HAP-1 (cell line): ENCODE measurements at regions not wholly inside any gene's neighbourhood (a gene's known extent, or its start where the extent isn't known, plus 50 kb on each side); places are given as distances from the start of the nearest gene placed in this dataset.

ENCODE experiments used
- DNase-seq, 2 experiments: peaks; one replicate each; pipeline ENCODE4 v3.0.0-alpha.2; 2016 to 2020; ENCODE audit warnings: low spot score in 2 of 2
- H3K27me3 ChIP-seq: fragments of 250-450 bp; sonication (Bioruptor Pico); 2 replicates; pipeline ENCODE4 v1.5.1; 2020; ENCODE audit warnings: low read depth, mild to moderate bottlenecking, moderate library complexity
- H3K36me3 ChIP-seq: fragments of 250-450 bp; sonication (Bioruptor Pico); replicated peaks from 2 replicates; pipeline ENCODE4 v1.5.1; 2020; ENCODE audit warnings: mild to moderate bottlenecking
- H3K4me1 ChIP-seq: fragments of 250-450 bp; sonication (Bioruptor Pico); 2 replicates; pipeline ENCODE4 v1.5.1; 2020; ENCODE audit warnings: mild to moderate bottlenecking
- H3K4me3 ChIP-seq: fragments of 250-450 bp; sonication (Bioruptor Pico); 2 replicates; pipeline ENCODE4 v1.5.1; 2020; ENCODE audit warnings: mild to moderate bottlenecking, moderate library complexity
- H3K9me3 ChIP-seq: fragments of 250-450 bp; sonication (Bioruptor Pico); 2 replicates; pipeline ENCODE4 v1.5.1; 2020; ENCODE audit warnings: mild to moderate bottlenecking, moderate library complexity
- in situ Hi-C: fragments of 300-500 bp; cut with MboI; formaldehyde crosslinking; loops from 3 replicates; pipeline ENCODE4 v1.14.3; 2020; ENCODE audit warnings: low sequenced_read_pairs, inconsistent platforms, mixed read lengths

GRCh38 chr2:173419506-173419905, 64.8 kb downstream of the CDCA7 start:
- DNase-seq = no peak
- H3K9me3 ChIP-seq = no peaks in the 10 kb centered on the region
- H3K4me1 ChIP-seq = no peaks in the 10 kb centered on the region
- no peaks in the 10 kb centered on the region for H3K36me3 ChIP-seq
- H3K4me3 ChIP-seq = no peak overlapping the region
- no peaks in the 10 kb centered on the region for H3K27me3 ChIP-seq
- in situ Hi-C loops = no loop called here

GRCh38 chr2:173424886-173425285, 70.2 kb downstream of the CDCA7 start:
- DNase-seq = no peak
- Histone ChIP-seq H3K4me1 (no peaks in the 10 kb centered on the region), H3K27me3 (no peaks in the 10 kb centered on the region), H3K9me3 (no peaks in the 10 kb centered on the region), H3K4me3 (no peak overlapping the region), H3K36me3 (no peaks in the 10 kb centered on the region)
- in situ Hi-C loops = no loop called here

- Histone ChIP-seq H3K4me3 (no peak overlapping the region), H3K9me3 (no peaks in the 10 kb centered on the region), H3K27me3 (no peaks in the 10 kb centered on the region), H3K36me3 (no peaks in the 10 kb centered on the region), H3K4me1 (no peaks in the 10 kb centered on the region)
- in situ Hi-C loops = no loop called here
- no peak for DNase-seq
These were observed 73.4 kb downstream of the CDCA7 start for GRCh38 chr2:173427887-173428668.

- Histone ChIP-seq H3K4me1 (no peaks in the 10 kb centered on the region), H3K27me3 (no peaks in the 10 kb centered on the region), H3K9me3 (no peaks in the 10 kb centered on the region), H3K36me3 (no peaks in the 10 kb centered on the region), H3K4me3 (no peak overlapping the region)
- in situ Hi-C loops = no loop called here
- DNase-seq = no peak
These were observed 76.5 kb downstream of the CDCA7 start for GRCh38 chr2:173431191-173431590.

GRCh38 chr2:173432049-173432754, 77.5 kb downstream of the CDCA7 start:
- no peaks in the 10 kb centered on the region for H3K36me3 ChIP-seq
- in situ Hi-C loops = no loop called here
- no peaks in the 10 kb centered on the region for H3K9me3 ChIP-seq
- H3K4me3 ChIP-seq = no peak overlapping the region
- DNase-seq = no peak
- H3K27me3 ChIP-seq = no peaks in the 10 kb centered on the region
- no peaks in the 10 kb centered on the region for H3K4me1 ChIP-seq

- Histone ChIP-seq H3K9me3 (no peaks in the 10 kb centered on the region), H3K36me3 (no peaks in the 10 kb centered on the region), H3K27me3 (no peaks in the 10 kb centered on the region), H3K4me3 (no peak overlapping the region), H3K4me1 (no peaks in the 10 kb centered on the region)
- in situ Hi-C loops = no loop called here
- no peak for DNase-seq
These were observed 80.3 kb downstream of the CDCA7 start for GRCh38 chr2:173434762-173435569.

GRCh38 chr2:173435574-173435973, 80.9 kb downstream of the CDCA7 start:
- H3K27me3 ChIP-seq = no peaks in the 10 kb centered on the region
- no peaks in the 10 kb centered on the region for H3K4me1 ChIP-seq
- H3K9me3 ChIP-seq = no peaks in the 10 kb centered on the region
- DNase-seq = no peak
- H3K4me3 ChIP-seq = no peak overlapping the region
- in situ Hi-C loops = no loop called here
- no peaks in the 10 kb centered on the region for H3K36me3 ChIP-seq

- in situ Hi-C loops = no loop called here
- DNase-seq = no peak
- H3K9me3 ChIP-seq = no peaks in the 10 kb centered on the region
These were observed 81.4 kb downstream of the CDCA7 start for GRCh38 chr2:173436088-173436487.

GRCh38 chr2:173441222-173441621, 86.5 kb downstream of the CDCA7 start:
- in situ Hi-C loops = no loop called here
- Histone ChIP-seq H3K27me3 (no peaks in the 10 kb centered on the region), H3K4me1 (no peaks in the 10 kb centered on the region), H3K9me3 (no peaks in the 10 kb centered on the region), H3K36me3 (no peaks in the 10 kb centered on the region), H3K4me3 (no peak overlapping the region)
- DNase-seq = no peak

More at GRCh38 chr2:173436088-173436487, 81.4 kb downstream of the CDCA7 start:
- H3K4me3 ChIP-seq = no peak overlapping the region
- no peaks in the 10 kb centered on the region for H3K27me3 ChIP-seq
- no peaks in the 10 kb centered on the region for H3K36me3 ChIP-seq
- H3K4me1 ChIP-seq = no peaks in the 10 kb centered on the region

- no peaks in the 10 kb centered on the region for H3K27me3 ChIP-seq
- H3K4me3 ChIP-seq = no peak overlapping the region
- in situ Hi-C loops = no loop called here
- no peak for DNase-seq
- no peaks in the 10 kb centered on the region for H3K36me3 ChIP-seq
- no peaks in the 10 kb centered on the region for H3K4me1 ChIP-seq
- no peaks in the 10 kb centered on the region for H3K9me3 ChIP-seq
These were observed 87.9 kb downstream of the CDCA7 start for GRCh38 chr2:173442542-173442941.

GRCh38 chr2:173446722-173447121, 92.0 kb downstream of the CDCA7 start:
- in situ Hi-C loops = loop anchor here (5.0 kb wide), 1 partner anchor 44 kb away; no protein-coding TSS in a partner anchor
- no peak overlapping the region for H3K4me3 ChIP-seq
- no peak for DNase-seq

GRCh38 chr2:173448938-173449471, 94.3 kb downstream of the CDCA7 start:
- in situ Hi-C loops = loop anchor here (5.0 kb wide), 1 partner anchor 47 kb away; no protein-coding TSS in a partner anchor
- H3K4me1 ChIP-seq = peaks cover 33% of the 10 kb centered on the region
- no peaks in the 10 kb centered on the region for H3K36me3 ChIP-seq
- H3K9me3 ChIP-seq = no peaks in the 10 kb centered on the region
- peak; percentile 90 to 97 for DNase-seq
- no peaks in the 10 kb centered on the region for H3K27me3 ChIP-seq
- peak overlapping the region; percentile 11 for H3K4me3 ChIP-seq

More at GRCh38 chr2:173446722-173447121, 92.0 kb downstream of the CDCA7 start:
- no peaks in the 10 kb centered on the region for H3K9me3 ChIP-seq
- H3K27me3 ChIP-seq = no peaks in the 10 kb centered on the region
- H3K36me3 ChIP-seq = no peaks in the 10 kb centered on the region
- peaks cover 13% of the 10 kb centered on the region for H3K4me1 ChIP-seq

- peaks cover 33% of the 10 kb centered on the region for H3K4me1 ChIP-seq
- in situ Hi-C loops = no loop called here
- no peaks in the 10 kb centered on the region for H3K9me3 ChIP-seq
- H3K4me3 ChIP-seq = no peak overlapping the region
- no peaks in the 10 kb centered on the region for H3K36me3 ChIP-seq
- H3K27me3 ChIP-seq = no peaks in the 10 kb centered on the region
- peak in 1 of 2 experiments; percentile 48 for DNase-seq
These were observed 96.4 kb downstream of the CDCA7 start for GRCh38 chr2:173451118-173451517.
